Large intestine (tissue), 3 donors: ENCODE measurements at regions not wholly inside any gene's neighbourhood (a gene's known extent, or its start where the extent isn't known, plus 50 kb on each side); places are given as distances from the start of the nearest gene placed in this dataset.
A peak's percentile ranks its signal among the peaks of the same experiment; 100 is the strongest.
"Not testable (repeated sequence)": the region's sequence is repeated elsewhere in the genome, so short reads cannot be mapped to it uniquely, and the experiment has no call there.

Experiments used
- DNase-seq, 2 donors: peaks; one replicate each; pipeline versions ENCODE4 v3.0.0 to v3.0.0-alpha.2; 2013
- H3K27ac ChIP-seq: one replicate; pipeline ENCODE4 v1.5.1; 2013; ENCODE audit warnings: low read length
- H3K27me3 ChIP-seq: 2 replicates; pipeline ENCODE4 v1.6.1; 2013; ENCODE audit warnings: low read length; ENCODE audit not compliant: control insufficient read depth, insufficient read depth
- H3K36me3 ChIP-seq: 2 replicates; pipeline ENCODE4 v1.6.1; 2013; ENCODE audit warnings: low read length; ENCODE audit not compliant: control insufficient read depth, insufficient read depth
- H3K4me1 ChIP-seq: one replicate; pipeline ENCODE4 v1.6.1; 2013; ENCODE audit warnings: low read length; ENCODE audit not compliant: control insufficient read depth, insufficient read depth
- H3K4me3 ChIP-seq: one replicate; pipeline ENCODE4 v1.5.1; 2013; ENCODE audit warnings: low read length
- H3K9me3 ChIP-seq: one replicate; pipeline ENCODE4 v1.6.1; 2013; ENCODE audit warnings: mild to moderate bottlenecking, low read depth, low read length, moderate library complexity; ENCODE audit not compliant: control insufficient read depth
- WGBS: methylation state at CpG from one replicate; pipeline ENCODE4 v1.1.5; 2013; ENCODE audit warnings: low lambda C conversion rate; ENCODE audit not compliant: insufficient coverage; 5-methylcytosine and 5-hydroxymethylcytosine counted together

- Histone ChIP-seq H3K27me3 (no peaks in the 10 kb centered on the region), H3K4me3 (no peak overlapping the region), H3K27ac (no peak overlapping the region), H3K36me3 (no peaks in the 10 kb centered on the region), H3K9me3 (no peaks in the 10 kb centered on the region), H3K4me1 (peaks cover 4% of the 10 kb centered on the region)
- WGBS: 90% methylated on average over 2 of the region's 2 CpGs
- no peak for DNase-seq
Observed at GRCh38 chr12:47364261-47364660, 284.5 kb upstream of the AMIGO2 start.

GRCh38 chr12:47362126-47362705 is 282.5 kb upstream of the AMIGO2 start:
- peak; percentile 20 to 52 for DNase-seq
- H3K9me3 ChIP-seq: no peaks in the 10 kb centered on the region
- no peak overlapping the region for H3K4me3 ChIP-seq
- no peaks in the 10 kb centered on the region for H3K36me3 ChIP-seq
- WGBS: no CpG with 5 or more reads among the region's 3 CpGs
- no peaks in the 10 kb centered on the region for H3K27me3 ChIP-seq
- no peak overlapping the region for H3K27ac ChIP-seq
- peaks cover 4% of the 10 kb centered on the region for H3K4me1 ChIP-seq

- 60% methylated on average over 1 of the region's 7 CpGs for WGBS
- no peak for DNase-seq
- peaks cover 4% of the 10 kb centered on the region for H3K4me1 ChIP-seq
- H3K9me3 ChIP-seq: no peaks in the 10 kb centered on the region
- no peaks in the 10 kb centered on the region for H3K27me3 ChIP-seq
- no peak overlapping the region for H3K27ac ChIP-seq
- no peak overlapping the region for H3K4me3 ChIP-seq
- H3K36me3 ChIP-seq: no peaks in the 10 kb centered on the region
Observed at GRCh38 chr12:47361389-47362021, 281.7 kb upstream of the AMIGO2 start.

- peaks cover 4% of the 10 kb centered on the region for H3K4me1 ChIP-seq
- WGBS: no CpG with 5 or more reads among the region's 4 CpGs
- H3K4me3 ChIP-seq: no peak overlapping the region
- DNase-seq: no peak
- H3K36me3 ChIP-seq: no peaks in the 10 kb centered on the region
- no peak overlapping the region for H3K27ac ChIP-seq
- H3K9me3 ChIP-seq: no peaks in the 10 kb centered on the region
- no peaks in the 10 kb centered on the region for H3K27me3 ChIP-seq
Observed at GRCh38 chr12:47360771-47361388, 281.1 kb upstream of the AMIGO2 start.

- DNase-seq: no peak
- H3K27ac ChIP-seq: no peak overlapping the region
- H3K4me1 ChIP-seq: peaks cover 4% of the 10 kb centered on the region
- no CpG with 5 or more reads among the region's 1 CpG for WGBS
- no peaks in the 10 kb centered on the region for H3K36me3 ChIP-seq
- no peak overlapping the region for H3K4me3 ChIP-seq
- H3K9me3 ChIP-seq: no peaks in the 10 kb centered on the region
- H3K27me3 ChIP-seq: no peaks in the 10 kb centered on the region
Observed at GRCh38 chr12:47360093-47360480, 280.3 kb upstream of the AMIGO2 start.

GRCh38 chr12:47359310-47360092 is 279.7 kb upstream of the AMIGO2 start:
- Histone ChIP-seq H3K36me3 (no peaks in the 10 kb centered on the region), H3K4me3 (no peak overlapping the region), H3K4me1 (peaks cover 4% of the 10 kb centered on the region), H3K27ac (no peak overlapping the region), H3K9me3 (no peaks in the 10 kb centered on the region), H3K27me3 (no peaks in the 10 kb centered on the region)
- 95% methylated on average over 5 of the region's 7 CpGs for WGBS
- DNase-seq: no peak

- no CpG with 5 or more reads among the region's 8 CpGs for WGBS
- H3K36me3 ChIP-seq, H3K9me3 ChIP-seq, H3K27me3 ChIP-seq, H3K4me3 ChIP-seq, DNase-seq, H3K27ac ChIP-seq, H3K4me1 ChIP-seq: not testable (repeated sequence)
Observed at GRCh38 chr12:47357006-47357405, 277.2 kb upstream of the AMIGO2 start.

GRCh38 chr12:47356129-47356700 is 276.5 kb upstream of the AMIGO2 start:
- 80% methylated on average over 3 of the region's 3 CpGs for WGBS
- no peak overlapping the region for H3K27ac ChIP-seq
- H3K4me3 ChIP-seq: no peak overlapping the region
- no peaks in the 10 kb centered on the region for H3K27me3 ChIP-seq
- no peak for DNase-seq
- H3K9me3 ChIP-seq: no peaks in the 10 kb centered on the region
- no peaks in the 10 kb centered on the region for H3K36me3 ChIP-seq
- no peaks in the 10 kb centered on the region for H3K4me1 ChIP-seq

- H3K36me3 ChIP-seq: no peaks in the 10 kb centered on the region
- WGBS: 67% methylated on average over 3 of the region's 6 CpGs
- no peak overlapping the region for H3K27ac ChIP-seq
- no peak overlapping the region for H3K4me3 ChIP-seq
- no peaks in the 10 kb centered on the region for H3K9me3 ChIP-seq
- no peak for DNase-seq
- H3K4me1 ChIP-seq: no peaks in the 10 kb centered on the region
- no peaks in the 10 kb centered on the region for H3K27me3 ChIP-seq
Observed at GRCh38 chr12:47353508-47353907, 273.7 kb upstream of the AMIGO2 start.

GRCh38 chr12:47352067-47352466 is 272.3 kb upstream of the AMIGO2 start:
- WGBS: 100% methylated on average over 1 of the region's 2 CpGs
- no peak for DNase-seq
- no peaks in the 10 kb centered on the region for H3K36me3 ChIP-seq

More at GRCh38 chr12:47352067-47352466, 272.3 kb upstream of the AMIGO2 start:
- Histone ChIP-seq H3K9me3 (no peaks in the 10 kb centered on the region), H3K4me3 (no peak overlapping the region), H3K4me1 (no peaks in the 10 kb centered on the region), H3K27ac (no peak overlapping the region), H3K27me3 (no peaks in the 10 kb centered on the region)
